ENCODE measurements at regions not wholly inside any gene's neighbourhood (a gene's known extent, or its start where the extent isn't known, plus 50 kb on each side); places are given as distances from the start of the nearest gene placed in this dataset.
"Not testable (repeated sequence)": the region's sequence is repeated elsewhere in the genome, so short reads cannot be mapped to it uniquely, and the experiment has no call there.

DNA sequence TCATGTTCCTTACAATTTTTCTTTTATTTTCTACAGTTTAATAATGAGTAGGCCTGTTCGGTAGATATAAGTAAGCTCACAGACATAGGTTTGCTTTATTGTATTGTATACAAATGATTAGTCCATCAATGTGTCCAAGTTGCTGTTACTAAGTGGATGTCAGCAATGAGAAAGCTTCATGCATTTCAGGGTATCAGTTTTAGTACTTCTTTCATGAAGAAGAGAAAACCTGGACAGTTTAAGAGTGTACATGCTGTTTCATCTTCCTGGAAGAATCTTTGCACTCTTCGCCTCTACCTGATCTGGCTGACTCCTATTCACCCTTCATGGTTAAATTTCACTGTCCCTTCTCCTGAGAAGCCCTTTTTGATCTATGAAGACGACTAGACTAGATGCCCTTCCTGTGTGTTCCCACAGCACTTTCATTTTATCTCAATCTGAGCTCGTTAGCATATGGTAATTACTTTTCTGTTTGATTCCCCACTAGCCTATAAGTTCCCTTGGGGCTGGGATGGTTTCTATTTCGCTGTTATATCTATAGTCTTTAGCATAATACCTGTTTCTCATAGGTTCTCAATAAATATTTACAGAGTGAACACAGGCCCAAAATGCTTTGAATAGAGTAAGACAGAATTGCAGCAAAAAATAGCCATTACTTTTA lies 70.7 kb downstream of the CETN3 start:
- no peak overlapping the region for H3K27ac ChIP-seq
- no peak overlapping the region for H3K4me3 ChIP-seq

DNA sequence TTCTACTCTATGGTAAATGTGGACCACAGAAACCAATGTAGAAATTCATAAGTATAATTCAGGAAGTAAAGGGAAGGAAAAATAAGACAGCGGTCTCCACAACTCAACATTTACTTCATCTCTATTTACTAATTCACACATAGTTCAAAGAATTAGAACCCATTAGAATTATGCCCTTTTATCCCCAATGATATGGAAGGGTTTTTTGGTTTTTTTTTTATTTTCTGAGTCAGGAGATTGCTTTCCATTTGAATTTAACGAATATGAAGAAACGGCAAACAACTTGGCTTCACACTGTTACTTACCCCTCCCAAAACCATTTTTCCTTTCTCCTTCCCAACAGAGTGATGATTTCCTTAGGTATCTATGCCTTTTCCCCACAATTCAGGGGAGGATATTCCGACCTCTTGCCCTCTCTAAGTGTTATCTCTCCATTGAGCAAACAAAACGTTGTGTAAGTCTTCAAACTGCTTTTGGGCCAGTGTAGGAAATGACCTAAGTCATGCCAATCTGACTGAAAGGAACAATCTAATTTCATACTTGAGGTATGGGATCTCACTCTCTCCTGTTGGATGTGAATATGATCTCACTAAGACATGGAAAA lies 72.0 kb downstream of the CETN3 start:
- H3K4me3 ChIP-seq: no peak overlapping the region
- no peak overlapping the region for H3K27ac ChIP-seq

DNA sequence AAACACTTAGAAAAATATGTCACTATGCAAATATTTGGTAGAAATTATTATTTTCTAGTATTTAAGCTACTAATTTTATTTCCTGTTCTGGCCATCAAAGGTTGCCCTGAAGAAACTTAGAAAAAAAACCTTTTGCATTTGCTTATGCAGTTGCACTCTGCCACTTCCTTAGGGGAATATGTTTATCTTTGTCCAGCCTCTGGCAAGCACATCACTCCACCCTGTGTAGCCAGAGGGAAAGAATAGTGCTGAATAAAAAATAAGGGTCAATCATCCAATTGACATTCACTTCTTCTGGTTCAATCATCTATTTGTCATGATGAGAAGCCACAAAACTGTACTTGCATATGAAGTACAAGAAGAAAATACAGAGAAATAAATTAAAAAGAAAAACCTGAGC lies 72.8 kb downstream of the CETN3 start:
- H3K27ac ChIP-seq: no peak overlapping the region
- H3K4me3 ChIP-seq: no peak overlapping the region

DNA sequence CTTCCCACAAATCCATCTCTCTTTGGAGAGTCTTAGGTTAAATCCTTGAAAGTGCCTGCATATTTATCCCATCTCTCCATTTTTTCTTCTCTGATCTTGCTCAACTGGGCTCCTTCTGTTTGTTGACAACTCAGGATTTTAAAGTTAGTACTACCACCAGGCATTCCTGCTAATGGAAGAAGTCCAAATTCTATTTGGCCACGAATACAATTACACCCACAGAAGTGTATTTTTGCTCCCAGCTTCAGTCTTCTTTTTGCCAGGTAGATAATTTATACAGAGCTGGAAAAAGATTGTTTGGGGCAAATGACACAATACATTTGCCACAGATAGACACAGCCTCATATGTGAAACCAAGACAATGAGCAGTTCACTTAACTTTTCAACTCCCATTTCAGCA lies 74.8 kb downstream of the CETN3 start:
- Histone ChIP-seq H3K4me3 (no peak overlapping the region), H3K27ac (no peak overlapping the region)

DNA sequence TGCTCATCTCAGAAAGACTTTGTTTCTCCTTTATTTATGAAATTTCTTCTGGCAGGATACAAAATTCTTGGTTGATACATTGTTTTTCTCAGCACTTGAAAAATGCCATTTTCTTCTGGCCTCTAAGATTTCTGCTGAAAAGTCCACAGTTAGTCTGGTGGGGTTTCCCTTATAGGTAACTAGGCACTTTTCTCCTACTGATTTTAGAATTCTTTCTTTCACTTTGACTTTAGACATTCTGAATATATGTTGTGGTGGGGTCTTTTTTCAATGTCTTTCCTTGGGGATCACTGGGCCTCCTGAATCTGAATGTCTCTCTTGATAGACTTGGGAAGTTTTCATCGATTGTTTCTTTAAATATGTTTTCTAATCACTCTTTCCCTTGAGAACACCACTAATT lies 79.6 kb downstream of the CETN3 start:
- Histone ChIP-seq H3K4me3 (no peak overlapping the region), H3K27ac (no peak overlapping the region)

DNA sequence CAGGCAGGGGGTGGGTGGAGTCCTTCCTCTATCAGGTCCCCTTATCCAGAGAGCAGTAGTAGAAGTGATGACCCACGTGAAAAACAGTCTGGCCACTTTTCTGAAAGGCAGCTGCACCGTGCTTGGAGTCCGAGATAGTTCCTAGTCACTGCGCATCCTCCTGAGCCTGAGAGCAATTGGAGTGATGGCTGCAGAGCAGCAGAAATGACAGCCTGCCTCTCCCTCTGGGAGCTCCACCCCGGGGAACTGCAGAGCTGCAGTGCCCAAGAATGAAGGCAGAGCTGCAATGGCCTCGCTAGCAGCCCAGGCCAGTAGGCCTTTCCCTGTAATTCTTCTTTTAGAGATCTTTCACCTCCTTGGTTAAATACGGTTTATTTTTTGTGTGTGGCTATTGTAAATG lies 82.6 kb downstream of the CETN3 start:
- Histone ChIP-seq H3K4me3 (no peak overlapping the region), H3K27ac (no peak overlapping the region)

DNA sequence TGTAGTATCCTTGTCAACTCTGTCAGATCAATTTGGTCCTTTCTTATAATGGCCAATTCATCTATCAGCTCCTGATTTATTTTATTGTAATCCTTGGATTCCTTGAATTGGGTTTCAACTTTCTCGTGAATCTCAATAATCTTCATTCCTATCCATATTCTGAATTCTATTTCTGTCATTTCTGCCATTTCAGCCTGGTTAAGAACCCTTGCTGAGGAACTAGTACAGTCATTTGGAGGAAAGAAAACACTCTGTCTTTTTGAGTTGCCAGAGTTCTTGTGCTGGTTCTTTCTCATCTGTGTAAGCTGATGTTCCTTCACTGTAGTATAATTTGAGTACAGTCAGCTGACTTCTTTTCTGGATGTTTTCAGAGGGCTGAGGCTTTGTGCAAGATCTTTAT lies 84.5 kb downstream of the CETN3 start:
- Histone ChIP-seq H3K4me3 (no peak overlapping the region), H3K27ac (no peak overlapping the region)

DNA sequence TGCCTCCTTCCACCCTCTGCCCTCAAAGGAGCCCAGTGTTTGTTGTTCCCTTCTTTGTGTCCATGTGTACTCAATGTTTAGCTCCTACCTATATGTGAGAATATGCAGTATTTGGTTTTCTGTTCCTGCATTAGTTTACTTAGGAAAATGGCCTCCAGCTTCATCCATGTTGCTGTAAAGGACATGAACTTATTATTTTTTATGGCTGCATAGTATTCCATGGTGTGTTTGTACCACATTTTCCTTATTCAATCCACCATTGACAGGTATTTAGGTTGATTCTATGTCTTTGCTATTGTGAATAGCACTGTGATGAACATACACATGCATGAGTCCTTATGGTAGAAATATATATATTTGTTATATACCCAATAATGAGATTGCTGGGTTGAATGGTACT lies 89.2 kb downstream of the CETN3 start:
- not testable (repeated sequence) for H3K27ac ChIP-seq, H3K4me3 ChIP-seq

DNA sequence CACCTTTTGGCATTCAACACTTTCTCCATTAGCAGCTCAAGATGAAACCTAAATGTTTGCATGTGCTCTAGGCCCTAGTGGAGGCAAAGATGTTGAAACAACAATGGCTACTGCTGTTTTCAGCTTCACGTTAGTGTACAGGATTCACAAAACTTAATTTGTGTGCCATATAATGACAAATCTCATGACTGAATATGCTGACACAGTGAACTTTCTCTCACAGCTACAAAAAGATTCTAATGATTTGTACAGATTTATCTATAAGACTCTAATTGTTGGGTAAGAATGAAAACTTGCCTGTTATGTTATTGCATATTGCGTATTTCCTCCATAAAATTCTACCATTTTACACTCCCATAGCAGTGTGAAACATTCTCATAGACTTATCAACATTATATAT lies 97.5 kb downstream of the CETN3 start:
- H3K4me3 ChIP-seq: no peak overlapping the region
- no peak overlapping the region for H3K27ac ChIP-seq

DNA sequence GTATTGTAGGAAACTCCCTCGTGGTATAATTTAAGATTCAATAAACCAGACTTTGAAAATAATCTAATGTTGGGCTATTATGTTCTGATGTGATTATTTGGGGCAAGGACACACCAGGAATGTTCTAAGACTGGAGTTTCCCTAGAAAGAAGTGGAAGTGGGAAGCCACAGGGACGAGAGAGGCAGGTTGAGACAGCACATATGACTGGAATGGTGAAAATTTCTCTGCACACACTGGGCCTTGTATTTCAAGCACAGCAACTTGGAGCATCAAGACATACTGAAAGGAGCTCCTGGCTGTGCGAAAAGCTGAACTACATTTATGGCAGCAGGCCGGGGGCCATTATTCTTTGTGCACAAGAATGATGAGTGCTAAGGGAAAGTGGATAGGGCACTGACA lies 98.2 kb downstream of the CETN3 start:
- Histone ChIP-seq H3K27ac (no peak overlapping the region), H3K4me3 (no peak overlapping the region)

DNA sequence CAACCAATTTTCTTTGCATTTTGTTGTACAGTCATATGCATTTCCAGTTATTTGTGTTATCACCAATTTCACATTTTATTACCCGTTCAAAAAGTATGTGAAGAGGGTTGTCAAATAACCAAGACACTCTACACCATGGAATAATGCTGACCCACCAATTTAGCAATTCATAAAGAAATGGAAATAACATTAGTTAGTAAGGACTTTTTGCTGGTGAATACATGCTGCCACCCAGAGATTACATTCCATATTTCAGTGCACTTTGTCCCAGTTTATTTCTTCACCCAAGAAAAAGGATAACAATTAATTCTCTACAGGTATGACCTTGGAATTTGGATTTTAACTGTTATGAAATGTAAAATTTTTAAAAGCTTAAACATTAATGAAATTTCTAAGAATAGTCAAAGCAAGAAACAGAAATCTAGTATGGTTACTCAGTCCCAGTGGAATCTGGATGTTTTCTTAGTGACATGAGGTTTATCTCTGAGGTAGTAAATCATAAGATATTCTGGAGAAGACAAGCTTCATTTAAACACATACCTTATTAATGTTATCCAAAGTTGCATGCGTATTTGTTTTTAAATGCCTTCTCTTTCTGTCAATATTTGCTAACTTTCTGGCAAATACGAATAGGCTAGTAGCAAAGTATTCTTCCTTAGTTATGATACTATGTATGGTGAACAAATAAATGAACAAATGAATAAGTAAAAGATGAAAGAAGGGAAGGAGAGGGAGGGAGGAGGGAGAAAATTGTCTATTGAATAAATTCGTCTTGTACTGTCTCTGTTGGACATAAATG lies 100.6 kb downstream of the CETN3 start:
- Histone ChIP-seq H3K27ac (no peak overlapping the region), H3K4me3 (no peak overlapping the region)

DNA sequence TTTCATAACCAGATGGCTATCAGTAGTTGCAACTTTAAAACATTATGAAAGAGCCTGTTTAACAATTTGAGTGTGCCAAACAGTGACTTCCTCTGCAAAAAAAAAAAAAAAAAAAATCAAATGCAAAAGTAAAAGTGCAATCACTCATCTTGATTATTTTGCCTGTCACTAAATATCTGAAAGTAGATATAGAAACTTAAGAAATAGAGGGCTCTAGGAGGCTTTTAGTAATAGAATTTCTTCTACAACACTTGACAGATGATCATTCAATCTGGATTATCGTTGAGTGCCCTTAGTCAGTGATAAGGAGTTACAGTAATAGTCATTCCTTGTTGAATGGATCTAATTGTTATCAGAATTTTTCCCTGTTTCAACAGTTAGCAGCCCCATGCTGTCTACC lies 101.8 kb downstream of the CETN3 start:
- no peak overlapping the region for H3K4me3 ChIP-seq

DNA sequence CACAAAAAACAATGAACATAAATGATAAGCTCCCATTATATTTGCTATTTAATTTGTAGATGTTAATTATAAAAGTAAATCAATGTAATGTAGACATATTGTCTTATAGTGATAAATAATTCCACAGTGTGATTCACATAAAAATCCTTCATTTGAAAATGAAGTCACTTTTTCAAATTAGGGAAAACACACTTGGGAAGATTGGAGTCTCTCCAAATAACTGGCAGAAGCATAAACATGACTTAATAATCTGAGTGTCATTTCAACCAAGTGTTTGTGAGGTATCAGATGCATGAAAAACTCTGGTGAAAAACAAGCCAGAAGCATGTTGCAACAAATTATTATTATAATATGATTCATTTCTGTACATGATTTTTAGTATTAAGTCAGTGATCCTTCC lies 102.2 kb downstream of the CETN3 start:
- Histone ChIP-seq H3K27ac (no peak overlapping the region), H3K4me3 (no peak overlapping the region)

More for the DNA sequence above, 101.8 kb downstream of the CETN3 start:
- no peak overlapping the region for H3K27ac ChIP-seq

DNA sequence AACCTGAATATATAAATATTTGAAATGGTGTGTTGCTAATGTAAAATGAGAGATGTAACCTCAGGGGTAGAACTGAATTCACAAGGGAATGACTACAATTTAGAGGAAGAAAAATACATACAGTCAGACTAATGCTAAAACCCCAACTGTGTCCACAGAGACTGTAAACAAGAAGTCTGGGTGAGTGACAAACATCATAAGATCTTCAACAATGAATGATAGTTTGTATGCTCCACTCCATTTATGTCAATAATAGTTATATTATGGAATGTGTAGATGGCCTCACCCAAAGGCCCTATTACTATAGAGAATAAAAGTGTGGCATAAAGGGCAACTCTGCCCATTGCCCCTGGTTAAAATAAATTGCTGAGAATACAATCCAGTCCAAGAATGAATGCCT lies 102.9 kb downstream of the CETN3 start:
- no peak overlapping the region for H3K4me3 ChIP-seq
- no peak overlapping the region for H3K27ac ChIP-seq

DNA sequence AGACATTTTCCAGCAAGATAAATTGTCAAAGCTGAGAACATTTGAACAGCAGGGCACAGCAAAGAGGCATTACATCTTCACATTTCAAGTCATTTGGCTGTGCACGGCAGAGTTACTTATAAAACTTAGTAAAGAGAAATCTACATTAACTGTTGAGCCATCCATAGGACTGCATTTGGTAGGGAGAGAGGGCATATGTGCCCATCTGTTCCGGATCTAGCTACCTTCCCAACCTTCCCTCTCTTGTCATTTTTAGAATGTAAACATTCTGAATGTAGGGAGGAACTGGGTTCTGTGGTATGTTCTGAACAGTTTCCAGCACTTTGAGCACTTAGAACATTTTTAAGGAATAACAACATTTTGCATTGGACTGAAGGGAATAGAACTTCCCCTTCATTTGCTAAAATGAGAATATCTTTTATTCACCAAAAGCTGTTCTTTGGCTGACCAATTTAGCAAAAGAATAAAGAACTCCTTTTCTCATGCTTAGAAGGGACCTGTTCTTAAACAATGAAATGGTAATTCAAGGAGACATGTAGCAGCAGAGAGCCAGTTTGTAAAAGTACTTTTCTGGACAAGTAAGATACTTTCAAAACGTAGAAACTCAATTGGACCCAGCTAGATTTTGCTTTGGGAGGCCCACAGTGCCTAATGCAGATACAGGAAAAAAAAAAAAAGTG lies 104.4 kb downstream of the CETN3 start:
- Histone ChIP-seq H3K4me3 (no peak overlapping the region), H3K27ac (no peak overlapping the region)

DNA sequence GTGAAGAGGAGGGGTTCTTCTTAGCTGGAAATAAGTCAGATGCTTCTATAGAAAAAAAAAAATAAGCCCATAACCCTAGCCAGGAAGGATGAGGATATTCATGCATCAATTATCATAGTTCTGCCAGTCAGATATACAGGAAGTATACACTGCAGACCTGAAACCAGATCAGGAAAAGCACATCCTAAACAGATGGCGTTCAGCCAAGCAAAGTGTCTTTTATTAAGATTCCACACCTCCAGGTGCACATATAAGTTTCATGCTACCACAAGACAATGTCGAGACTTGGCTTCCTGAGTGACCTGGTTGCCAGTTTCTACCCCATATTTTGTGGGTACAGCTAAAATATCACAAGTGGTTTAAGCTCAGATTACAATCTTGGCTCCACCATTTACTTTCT lies 108.3 kb downstream of the CETN3 start:
- no peak overlapping the region for H3K4me3 ChIP-seq
- no peak overlapping the region for H3K27ac ChIP-seq

DNA sequence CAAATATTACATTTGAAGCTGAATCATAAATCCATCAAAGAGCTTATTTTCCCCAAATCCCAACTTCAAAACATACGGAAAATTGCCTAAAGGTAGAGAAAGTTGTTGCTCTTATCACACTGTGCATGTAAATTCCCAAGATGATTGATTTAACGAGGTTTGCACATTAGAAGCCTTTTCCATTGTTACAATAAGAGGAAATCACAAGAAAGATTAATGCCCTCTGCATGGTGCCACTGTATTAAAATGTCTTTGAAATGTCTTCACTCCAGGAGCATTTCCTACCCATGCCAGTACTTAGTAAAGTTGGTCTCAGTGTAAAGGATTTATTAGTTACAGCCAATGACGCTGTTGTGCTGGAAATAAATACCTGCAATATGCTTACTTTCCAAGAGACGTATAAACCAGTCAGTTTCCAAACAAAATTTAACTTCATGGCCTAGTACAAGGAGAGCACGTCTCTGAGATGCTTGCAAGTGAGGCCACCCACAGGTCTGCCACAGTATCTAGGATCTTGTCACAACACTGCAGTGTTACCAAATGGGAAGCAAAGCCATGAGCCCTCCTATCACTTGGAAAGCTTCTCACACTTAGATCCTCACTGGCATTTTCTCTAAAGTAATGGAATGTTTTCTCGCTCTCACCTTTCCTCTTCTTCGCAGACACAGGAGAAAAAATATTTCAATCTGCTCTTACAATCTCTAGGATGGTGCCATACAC lies 112.4 kb downstream of the CETN3 start:
- Histone ChIP-seq H3K4me3 (no peak overlapping the region), H3K27ac (no peak overlapping the region)

DNA sequence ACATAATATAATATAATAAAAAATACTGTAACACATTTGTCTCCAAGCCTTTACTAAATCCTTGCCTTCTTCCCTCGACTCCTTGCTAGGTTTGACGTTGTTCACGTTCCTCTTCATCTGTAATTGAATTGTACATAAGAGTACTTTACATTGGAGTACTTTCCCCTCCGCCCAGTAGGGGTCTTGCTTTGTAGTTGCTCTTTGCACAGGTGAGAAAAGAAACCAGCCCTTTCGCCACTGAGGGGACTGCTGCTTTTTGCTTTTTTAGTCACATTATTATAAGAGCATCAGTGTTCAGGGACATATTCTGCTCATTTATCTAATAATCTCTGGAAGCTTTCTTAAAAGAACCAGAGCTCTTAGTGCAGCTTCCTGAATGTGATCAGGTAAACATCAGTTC lies 115.0 kb downstream of the CETN3 start:
- Histone ChIP-seq H3K27ac (no peak overlapping the region), H3K4me3 (no peak overlapping the region)

DNA sequence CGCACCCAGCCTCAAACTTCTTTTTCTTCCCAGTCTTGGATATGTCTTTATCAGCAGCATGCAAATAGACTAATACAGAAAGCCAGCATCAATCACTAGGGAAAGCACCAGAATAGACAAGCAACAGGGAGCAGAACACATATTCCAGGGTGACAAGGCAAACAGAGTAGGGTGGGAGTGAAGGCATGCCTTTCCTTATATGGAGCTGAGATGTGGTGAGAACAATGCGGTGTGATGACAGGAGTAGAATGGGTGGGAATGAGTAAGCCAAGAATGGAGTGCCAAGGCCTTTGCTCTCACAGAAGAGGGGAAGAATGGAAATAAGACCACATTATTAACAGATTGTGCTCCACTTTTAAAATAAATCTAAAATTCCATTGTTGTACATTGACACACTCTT lies 115.6 kb downstream of the CETN3 start:
- Histone ChIP-seq H3K27ac (no peak overlapping the region), H3K4me3 (no peak overlapping the region)

DNA sequence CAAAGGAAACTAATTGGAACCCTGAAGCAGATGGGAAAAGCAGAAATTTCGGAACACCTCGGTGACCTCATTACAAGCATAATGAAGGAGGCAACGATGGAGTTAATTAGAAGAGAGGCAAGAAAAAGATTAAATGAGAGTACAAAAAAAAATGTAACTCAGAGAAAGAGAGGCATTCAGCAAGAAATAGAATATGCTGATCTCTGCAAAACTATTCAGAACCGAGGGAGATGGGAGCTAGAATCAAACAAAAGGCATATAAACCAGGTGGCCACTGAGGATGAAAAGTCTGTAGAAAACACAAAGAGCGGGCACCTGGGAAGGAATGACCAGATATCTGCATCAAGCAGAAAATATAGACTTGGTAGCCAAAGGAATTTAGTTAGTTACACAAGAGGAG lies 118.9 kb downstream of the CETN3 start:
- no peak overlapping the region for H3K4me3 ChIP-seq
- no peak overlapping the region for H3K27ac ChIP-seq
